ENCODE measurements at regions not wholly inside any gene's neighbourhood (a gene's known extent, or its start where the extent isn't known, plus 50 kb on each side); places are given as distances from the start of the nearest gene placed in this dataset.

DNA sequence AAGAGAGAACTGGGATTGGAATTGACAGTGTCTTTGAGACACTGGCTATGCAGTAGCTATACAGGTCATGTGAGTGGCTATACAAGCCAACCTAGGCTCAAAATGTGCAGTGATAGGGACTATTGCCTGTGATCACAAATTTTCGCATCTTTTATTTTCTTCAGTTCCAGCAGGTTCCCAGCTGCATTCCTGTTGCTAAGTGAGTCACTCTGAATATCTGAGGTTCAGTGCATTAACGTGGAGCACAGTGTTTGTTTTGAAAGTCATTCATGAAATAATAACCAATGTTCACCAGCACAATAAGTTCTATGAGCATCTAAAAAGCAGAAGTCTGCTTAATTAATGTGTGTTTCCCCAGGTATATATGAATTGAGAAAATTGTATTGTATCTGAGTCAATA is 1236.0 kb upstream of the CELF2 start:
- intact Hi-C loops (cut with DNase I, micrococcal nuclease): no loop called here
- Mint-ChIP-seq H3K36me3 (ENCODE audit: low read depth) (no peaks in the 10 kb centered on the region), H3K4me3 (no peak overlapping the region), H3K9me3 (ENCODE audit: low read depth) (no peaks in the 10 kb centered on the region), H3K27me3 (peaks cover 8% of the 10 kb centered on the region), H3K27ac (no peak overlapping the region), H3K4me1 (no peaks in the 10 kb centered on the region)
- POLR2A ChIA-PET: no interaction called here
- CTCF ChIA-PET: no interaction called here
- ATAC-seq: no peak
- no peak for DNase-seq

DNA sequence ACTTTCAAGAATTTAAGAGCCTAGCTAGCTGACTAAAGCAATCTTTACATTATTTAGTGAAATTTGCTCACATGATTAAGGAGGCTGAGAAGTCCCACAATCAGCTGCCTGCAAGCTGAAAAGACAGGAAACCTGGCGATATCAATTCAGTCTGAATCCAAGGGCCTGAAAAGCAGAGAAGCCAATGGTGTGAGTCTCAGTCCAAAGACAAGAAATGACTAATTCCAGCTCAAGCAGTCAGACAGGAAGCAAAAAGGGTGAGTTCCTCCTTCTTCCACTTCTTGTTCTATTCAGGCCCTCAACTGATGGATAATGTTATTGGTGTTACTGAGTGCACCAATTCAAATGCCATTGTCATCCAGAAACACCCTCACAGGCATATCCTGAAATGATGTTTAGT is 1231.6 kb upstream of the CELF2 start:
- Mint-ChIP-seq H3K9me3 (ENCODE audit: low read depth) (no peaks in the 10 kb centered on the region), H3K36me3 (ENCODE audit: low read depth) (no peaks in the 10 kb centered on the region), H3K4me3 (no peak overlapping the region), H3K4me1 (no peaks in the 10 kb centered on the region), H3K27ac (no peak overlapping the region), H3K27me3 (peaks cover 8% of the 10 kb centered on the region)
- DNase-seq: no peak
- no peak for ATAC-seq
- intact Hi-C loops (cut with DNase I, micrococcal nuclease): loop anchor here in 1 of 2 experiments (5.0 kb wide), 1 partner anchor 329 kb away; no protein-coding TSS in a partner anchor
- ChIA-PET POLR2A (no interaction called here), CTCF (no interaction called here)

GRCh38 chr10:9786576-9786975 is 1231.1 kb upstream of the CELF2 start:
- no peak for ATAC-seq
- H3K4me3 Mint-ChIP-seq: no peak overlapping the region
- peaks cover 8% of the 10 kb centered on the region for H3K27me3 Mint-ChIP-seq
- H3K4me1 Mint-ChIP-seq: no peaks in the 10 kb centered on the region
- CTCF ChIA-PET: interaction anchor here (0.5 kb wide), 1 partner anchor 207 kb away, joined by 3 read pairs; no protein-coding TSS in a partner anchor
- no peaks in the 10 kb centered on the region for H3K9me3 Mint-ChIP-seq (ENCODE audit: low read depth)
- POLR2A ChIA-PET: no interaction called here
- H3K27ac Mint-ChIP-seq: no peak overlapping the region
- H3K36me3 Mint-ChIP-seq (ENCODE audit: low read depth): no peaks in the 10 kb centered on the region
- intact Hi-C loops (cut with DNase I, micrococcal nuclease): loop anchor here in 1 of 2 experiments (5.0 kb wide), 1 partner anchor 329 kb away; no protein-coding TSS in a partner anchor
- no peak for DNase-seq

DNA sequence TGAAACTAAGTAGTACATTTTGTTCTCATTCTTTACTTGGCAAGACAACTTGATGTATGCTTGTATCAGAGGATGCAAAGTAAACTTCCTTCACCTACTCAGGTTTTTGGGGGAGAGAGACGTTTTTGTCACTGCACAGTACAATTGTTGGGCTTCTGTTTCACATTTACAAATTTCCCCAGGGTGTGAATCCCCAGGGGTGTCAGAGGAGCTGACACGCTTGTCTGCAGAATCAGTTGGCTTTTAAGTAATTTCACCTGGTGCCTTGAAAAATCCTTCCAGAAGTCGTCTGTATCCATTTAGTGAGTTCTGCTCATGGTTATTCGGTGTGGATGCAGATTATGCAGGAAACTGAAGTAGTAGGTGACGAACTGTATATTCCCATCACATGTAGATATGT is 1227.7 kb upstream of the CELF2 start:
- ChIA-PET POLR2A (no interaction called here), CTCF (no interaction called here)
- H3K27ac Mint-ChIP-seq: no peak overlapping the region
- peaks cover 2% of the 10 kb centered on the region for H3K27me3 Mint-ChIP-seq
- no peak for ATAC-seq
- DNase-seq: no peak
- no peak overlapping the region for H3K4me3 Mint-ChIP-seq
- no peaks in the 10 kb centered on the region for H3K9me3 Mint-ChIP-seq (ENCODE audit: low read depth)
- no peaks in the 10 kb centered on the region for H3K36me3 Mint-ChIP-seq (ENCODE audit: low read depth)
- no peaks in the 10 kb centered on the region for H3K4me1 Mint-ChIP-seq
- intact Hi-C loops (cut with DNase I, micrococcal nuclease): loop anchor here in 1 of 2 experiments (5.0 kb wide), 1 partner anchor 333 kb away; no protein-coding TSS in a partner anchor

DNA sequence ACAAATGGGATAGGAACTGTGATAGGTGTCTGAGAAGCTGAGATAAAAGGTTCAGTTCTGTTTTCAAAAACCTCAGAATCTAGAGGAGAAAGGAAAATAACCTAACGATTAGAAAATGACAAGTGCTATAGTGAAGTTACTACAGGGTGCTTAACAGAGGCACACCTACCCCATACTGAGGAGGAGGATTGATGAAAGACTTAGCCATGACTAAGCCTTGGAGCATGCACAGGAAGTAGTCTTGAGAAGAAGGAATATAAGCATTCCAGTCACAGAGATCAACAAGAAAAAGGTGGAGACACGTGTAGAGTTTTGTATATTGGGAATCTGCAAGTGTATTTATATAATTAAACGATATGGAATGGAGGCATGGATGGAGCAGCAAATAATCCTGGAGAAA is 1225.5 kb upstream of the CELF2 start:
- Mint-ChIP-seq H3K27me3 (no peaks in the 10 kb centered on the region), H3K9me3 (ENCODE audit: low read depth) (no peaks in the 10 kb centered on the region), H3K4me1 (no peaks in the 10 kb centered on the region), H3K4me3 (no peak overlapping the region), H3K27ac (no peak overlapping the region), H3K36me3 (ENCODE audit: low read depth) (no peaks in the 10 kb centered on the region)
- ATAC-seq: no peak
- ChIA-PET CTCF (no interaction called here), POLR2A (no interaction called here)
- DNase-seq: no peak
- intact Hi-C loops (cut with DNase I, micrococcal nuclease): no loop called here

- Mint-ChIP-seq H3K36me3 (ENCODE audit: low read depth) (no peaks in the 10 kb centered on the region), H3K4me1 (no peaks in the 10 kb centered on the region), H3K9me3 (ENCODE audit: low read depth) (no peaks in the 10 kb centered on the region), H3K27me3 (peaks cover 4% of the 10 kb centered on the region), H3K4me3 (no peak overlapping the region), H3K27ac (no peak overlapping the region)
- POLR2A ChIA-PET: no interaction called here
- intact Hi-C loops (cut with DNase I, micrococcal nuclease): no loop called here
- CTCF ChIA-PET: no interaction called here
- ATAC-seq: no peak
- no peak for DNase-seq
Measured at GRCh38 chr10:9796564-9796963, 1221.1 kb upstream of the CELF2 start.

- Mint-ChIP-seq H3K4me1 (no peaks in the 10 kb centered on the region), H3K27ac (no peak overlapping the region), H3K9me3 (ENCODE audit: low read depth) (no peaks in the 10 kb centered on the region), H3K36me3 (ENCODE audit: low read depth) (no peaks in the 10 kb centered on the region), H3K4me3 (no peak overlapping the region), H3K27me3 (peaks cover 10% of the 10 kb centered on the region)
- ChIA-PET POLR2A (no interaction called here), CTCF (no interaction called here)
- intact Hi-C loops (cut with DNase I, micrococcal nuclease): no loop called here
- ATAC-seq (no peak), DNase-seq (no peak)
Measured at GRCh38 chr10:9800011-9800410, 1217.7 kb upstream of the CELF2 start.

DNA sequence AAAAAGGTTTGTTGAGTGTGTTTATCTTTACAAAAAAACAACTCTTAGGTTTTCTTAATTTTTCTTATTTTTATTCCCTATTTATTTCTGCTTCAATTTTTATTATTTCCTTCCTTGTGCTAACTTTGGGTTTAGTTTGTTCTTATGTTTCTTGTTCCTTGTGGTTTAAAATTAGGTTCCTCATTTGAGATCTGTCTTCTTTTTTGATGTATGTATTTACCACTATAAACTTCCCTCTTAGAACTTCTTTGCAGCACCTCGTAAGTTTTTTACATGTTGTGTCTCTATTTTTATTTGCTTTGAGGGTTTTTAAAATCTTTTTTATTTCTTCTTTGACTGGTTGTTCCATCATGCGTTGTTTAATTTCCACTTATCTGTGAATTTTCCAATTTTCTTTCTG is 1217.1 kb upstream of the CELF2 start:
- no peaks in the 10 kb centered on the region for H3K4me1 Mint-ChIP-seq
- intact Hi-C loops (cut with DNase I, micrococcal nuclease): no loop called here
- ATAC-seq: no peak
- peaks cover 10% of the 10 kb centered on the region for H3K27me3 Mint-ChIP-seq
- no peak for DNase-seq
- H3K27ac Mint-ChIP-seq: no peak overlapping the region
- H3K36me3 Mint-ChIP-seq (ENCODE audit: low read depth): no peaks in the 10 kb centered on the region
- ChIA-PET CTCF (no interaction called here), POLR2A (no interaction called here)
- H3K9me3 Mint-ChIP-seq (ENCODE audit: low read depth): no peaks in the 10 kb centered on the region
- H3K4me3 Mint-ChIP-seq: no peak overlapping the region

GRCh38 chr10:9807846-9808245 is 1209.8 kb upstream of the CELF2 start:
- Mint-ChIP-seq H3K27ac (no peak overlapping the region), H3K4me3 (no peak overlapping the region), H3K36me3 (ENCODE audit: low read depth) (no peaks in the 10 kb centered on the region), H3K27me3 (peaks cover 2% of the 10 kb centered on the region), H3K4me1 (no peaks in the 10 kb centered on the region), H3K9me3 (ENCODE audit: low read depth) (no peaks in the 10 kb centered on the region)
- intact Hi-C loops (cut with DNase I, micrococcal nuclease): no loop called here
- POLR2A ChIA-PET: no interaction called here
- ATAC-seq (no peak), DNase-seq (no peak)
- CTCF ChIA-PET: no interaction called here

- CTCF ChIA-PET: interaction anchor here (0.6 kb wide), 1 partner anchor 838 kb away, joined by 3 read pairs; no protein-coding TSS in a partner anchor
- no peak for DNase-seq
- intact Hi-C loops (cut with DNase I, micrococcal nuclease): no loop called here
- H3K36me3 Mint-ChIP-seq (ENCODE audit: low read depth): no peaks in the 10 kb centered on the region
- H3K27ac Mint-ChIP-seq: no peak overlapping the region
- ATAC-seq: no peak
- no peak overlapping the region for H3K4me3 Mint-ChIP-seq
- H3K9me3 Mint-ChIP-seq (ENCODE audit: low read depth): peaks cover 1% of the 10 kb centered on the region
- POLR2A ChIA-PET: no interaction called here
- H3K27me3 Mint-ChIP-seq: peaks cover 1% of the 10 kb centered on the region
- H3K4me1 Mint-ChIP-seq: no peaks in the 10 kb centered on the region
Measured at GRCh38 chr10:9811601-9812000, 1206.1 kb upstream of the CELF2 start.

DNA sequence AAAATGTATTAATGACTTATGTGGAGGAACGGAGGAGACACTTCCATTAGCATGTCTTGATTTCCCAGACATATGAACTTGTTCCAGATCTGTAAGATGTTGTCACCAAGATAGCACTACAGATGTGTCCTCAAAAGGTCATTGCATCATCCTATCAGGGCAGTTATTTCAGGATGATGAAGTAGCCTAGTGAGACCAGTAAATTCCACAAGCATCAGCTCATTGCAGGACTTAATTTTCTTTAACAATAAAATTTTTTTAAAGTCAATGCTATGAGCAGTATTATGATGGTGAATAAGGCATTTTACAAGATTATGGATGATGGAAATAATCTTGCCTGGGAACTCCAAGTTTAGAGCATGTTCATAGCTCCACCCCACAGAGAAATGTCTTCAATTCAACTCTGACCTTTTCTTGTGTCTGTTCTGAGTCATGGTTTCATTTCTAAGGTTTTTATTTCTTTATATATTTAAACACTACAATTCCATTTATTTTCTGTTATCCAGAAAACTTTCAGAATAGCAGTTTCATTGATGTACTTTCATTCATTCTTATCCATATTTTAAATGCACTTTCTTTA is 1203.3 kb upstream of the CELF2 start:
- Mint-ChIP-seq H3K27me3 (peaks cover 4% of the 10 kb centered on the region), H3K9me3 (ENCODE audit: low read depth) (peaks cover 4% of the 10 kb centered on the region), H3K36me3 (ENCODE audit: low read depth) (no peaks in the 10 kb centered on the region), H3K4me1 (no peaks in the 10 kb centered on the region), H3K4me3 (no peak overlapping the region), H3K27ac (no peak overlapping the region)
- DNase-seq (no peak), ATAC-seq (no peak)
- POLR2A ChIA-PET: no interaction called here
- CTCF ChIA-PET: no interaction called here
- intact Hi-C loops (cut with DNase I, micrococcal nuclease): no loop called here

- ATAC-seq (no peak), DNase-seq (no peak)
- CTCF ChIA-PET: no interaction called here
- Mint-ChIP-seq H3K36me3 (ENCODE audit: low read depth) (no peaks in the 10 kb centered on the region), H3K4me1 (no peaks in the 10 kb centered on the region), H3K4me3 (no peak overlapping the region), H3K27me3 (peaks cover 4% of the 10 kb centered on the region), H3K9me3 (ENCODE audit: low read depth) (peaks cover 4% of the 10 kb centered on the region), H3K27ac (no peak overlapping the region)
- intact Hi-C loops (cut with DNase I, micrococcal nuclease): no loop called here
- POLR2A ChIA-PET: no interaction called here
Measured at GRCh38 chr10:9819756-9820494, 1197.7 kb upstream of the CELF2 start.
